GM19455 (cell line): ENCODE measurements at regions not wholly inside any gene's neighbourhood (a gene's known extent, or its start where the extent isn't known, plus 50 kb on each side); places are given as distances from the start of the nearest gene placed in this dataset.

Experiments
- ATAC-seq: cut with Tn5 transposase; IDR thresholded peaks from one replicate; pipeline ENCODE4 v1.9.1; 2021; ENCODE audit not compliant: unreplicated experiment

DNA sequence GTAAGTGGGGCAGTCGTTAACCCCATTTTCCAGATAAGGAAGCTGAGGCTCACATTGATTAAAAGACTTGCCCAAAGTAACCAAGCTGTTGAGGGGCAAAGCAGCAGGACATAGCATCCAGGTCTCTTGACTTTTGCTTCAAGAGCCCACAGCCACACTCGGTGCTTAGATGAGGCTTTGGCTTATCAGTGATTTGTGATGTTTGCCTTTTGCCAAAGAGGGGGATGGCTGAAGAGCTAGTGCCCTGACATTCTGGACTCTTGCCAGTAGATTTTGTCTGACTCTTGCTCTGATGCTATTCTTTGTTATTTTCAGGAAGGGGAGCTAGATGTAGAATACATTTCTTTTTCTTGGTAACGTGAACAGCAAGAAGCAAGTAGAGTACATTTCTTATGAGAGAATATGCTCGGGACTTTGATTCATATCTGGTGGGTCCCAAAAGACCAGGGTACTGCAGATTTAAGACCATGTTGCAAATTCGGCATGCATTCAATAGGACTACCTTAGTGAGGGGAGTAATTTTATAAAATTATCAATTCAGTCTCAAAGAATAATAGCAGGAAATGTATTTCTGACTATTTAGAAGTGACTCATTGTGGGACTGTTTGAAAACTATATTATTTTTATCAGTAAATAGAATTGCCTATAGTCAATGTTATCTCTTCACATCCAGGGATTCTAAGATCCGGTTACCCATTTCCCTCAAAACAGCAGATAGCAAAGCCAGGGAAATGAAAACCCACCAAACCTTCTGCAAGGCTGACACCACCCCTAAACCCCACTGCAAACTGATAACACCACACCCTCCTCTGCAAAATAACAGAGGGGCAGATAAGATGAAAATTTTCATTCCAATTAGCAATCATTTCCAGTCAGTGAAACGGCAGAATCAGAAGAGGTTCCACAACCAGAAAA, 180.0 kb upstream of the BMPER start:
- no peak for ATAC-seq

DNA sequence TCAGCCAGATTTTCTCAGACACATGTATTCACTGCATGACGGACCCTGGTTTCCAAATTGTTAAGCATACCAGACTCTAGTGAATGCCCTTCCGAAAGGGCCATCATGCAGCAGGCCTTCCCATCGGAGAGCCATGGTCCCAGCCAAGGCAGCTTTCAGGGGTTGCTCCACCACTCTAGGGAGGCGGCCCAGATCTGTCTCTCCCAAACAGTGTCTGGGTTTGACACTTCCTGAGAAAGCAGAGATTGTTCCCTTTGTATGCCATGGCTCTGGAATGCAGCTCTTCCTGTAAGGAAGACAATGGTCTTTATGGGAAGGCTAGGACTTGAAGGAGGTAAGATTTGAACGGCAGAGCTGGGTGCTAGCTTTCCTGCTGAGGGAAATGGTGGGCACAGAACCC, 178.8 kb upstream of the BMPER start:
- no peak for ATAC-seq

DNA sequence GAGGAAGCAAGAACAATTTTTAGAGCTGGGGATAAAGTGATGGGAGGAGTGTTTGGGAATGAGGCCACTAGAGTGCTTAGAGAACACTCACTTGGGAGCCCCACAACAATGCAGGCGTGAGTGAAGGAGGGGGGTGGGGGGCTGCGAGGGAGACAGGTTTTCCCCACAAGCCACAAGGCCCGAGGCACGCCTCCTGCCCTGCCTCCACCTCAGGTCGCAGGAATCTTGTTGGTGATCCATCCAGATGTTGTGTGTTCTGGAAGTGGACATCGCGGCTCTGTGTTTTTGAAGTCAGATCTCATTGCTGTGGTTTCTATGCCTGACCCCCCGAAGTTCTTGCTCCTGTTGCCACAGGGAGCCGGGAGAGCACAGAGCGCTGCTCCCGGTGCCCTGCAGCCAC, 178.0 kb upstream of the BMPER start:
- no peak for ATAC-seq

DNA sequence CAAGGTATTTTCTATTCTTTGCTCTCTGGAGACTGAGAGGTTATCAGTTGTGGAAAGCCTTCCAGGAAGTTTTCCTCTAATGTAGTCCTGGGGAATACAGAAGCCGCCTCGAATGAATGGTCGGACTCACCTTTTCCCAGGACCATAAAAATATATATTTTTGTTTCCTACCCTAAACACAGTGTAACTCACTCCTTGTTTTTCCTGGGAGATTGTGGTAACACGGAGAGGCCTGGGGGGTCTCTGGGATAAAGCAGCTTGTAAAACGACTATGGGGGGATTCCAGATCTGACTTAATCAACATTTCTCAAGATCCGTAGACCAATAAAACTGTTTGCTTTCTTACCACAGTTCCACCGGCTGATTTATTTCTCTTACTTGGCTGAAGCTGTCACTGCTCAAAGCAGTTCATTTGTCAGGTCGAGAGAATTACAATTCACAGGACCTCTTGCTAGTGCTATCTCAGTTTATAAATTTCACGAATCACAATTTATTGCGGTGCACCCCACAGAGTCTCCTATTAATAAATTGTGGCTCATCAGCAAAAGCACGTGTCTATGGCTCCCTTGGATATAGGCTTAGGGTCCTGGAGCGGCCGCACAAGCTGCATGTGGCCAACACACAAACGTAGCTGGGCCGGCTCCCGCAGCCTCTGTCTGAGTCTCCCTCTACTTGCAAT, 176.3 kb upstream of the BMPER start:
- ATAC-seq = no peak

DNA sequence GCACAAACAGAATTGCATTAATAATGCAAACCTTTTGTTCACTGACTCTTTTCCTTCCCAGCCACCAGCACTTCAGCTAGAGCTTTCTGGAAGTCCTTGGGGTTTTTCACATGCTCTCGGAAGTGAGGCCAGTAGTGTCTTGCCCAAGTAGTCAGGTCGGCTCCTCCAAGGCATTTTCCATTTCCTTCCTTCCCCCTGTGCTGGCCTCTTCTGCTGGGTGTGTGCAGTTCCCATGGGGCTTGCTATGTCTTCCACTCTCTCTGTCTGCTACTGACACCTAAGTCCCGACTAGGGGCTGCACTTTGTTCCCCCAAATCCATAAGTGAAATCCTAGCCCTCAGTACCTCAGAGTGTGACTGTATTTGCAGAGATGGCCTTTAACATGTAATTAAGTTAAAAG, 175.6 kb upstream of the BMPER start:
- ATAC-seq = no peak

DNA sequence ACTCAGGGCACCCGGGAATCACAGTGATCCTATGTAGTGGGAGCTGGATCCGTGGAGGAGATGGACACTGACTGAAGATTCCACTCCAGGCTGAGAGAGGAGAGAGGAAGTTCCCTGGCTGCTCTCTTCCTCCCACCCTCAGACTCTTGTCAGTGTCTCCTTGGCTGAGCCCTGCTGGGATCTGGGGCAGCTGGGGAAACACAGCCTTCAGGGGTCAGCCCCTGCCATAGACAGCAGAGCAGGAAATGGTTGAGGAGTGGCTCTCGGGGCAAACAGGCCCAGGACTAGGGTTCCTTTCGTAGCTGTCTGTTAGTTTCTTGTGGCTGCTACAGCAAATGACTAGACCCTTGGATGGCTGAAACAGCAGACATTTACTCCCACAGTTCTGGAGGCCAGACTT, 174.4 kb upstream of the BMPER start:
- ATAC-seq = no peak

DNA sequence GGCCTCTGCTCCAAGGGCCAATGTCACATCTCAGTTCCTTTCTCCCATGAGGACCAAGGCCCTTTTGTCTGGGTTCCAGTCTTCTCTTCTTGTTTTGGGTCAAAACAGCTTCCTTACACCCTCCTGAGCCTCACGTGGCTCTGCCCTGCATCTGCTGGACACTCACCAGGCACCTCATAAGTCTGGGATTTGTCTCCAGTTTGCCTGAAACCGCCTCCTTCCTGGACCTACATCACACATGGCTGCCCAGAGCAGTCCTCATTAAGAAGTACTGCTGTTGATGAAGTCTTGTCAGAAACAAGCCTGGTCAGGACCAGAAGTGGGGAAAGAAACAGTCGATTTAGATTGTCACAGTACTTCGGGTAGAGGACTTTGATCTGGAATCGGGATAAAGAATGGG, 173.4 kb upstream of the BMPER start:
- ATAC-seq = no peak

DNA sequence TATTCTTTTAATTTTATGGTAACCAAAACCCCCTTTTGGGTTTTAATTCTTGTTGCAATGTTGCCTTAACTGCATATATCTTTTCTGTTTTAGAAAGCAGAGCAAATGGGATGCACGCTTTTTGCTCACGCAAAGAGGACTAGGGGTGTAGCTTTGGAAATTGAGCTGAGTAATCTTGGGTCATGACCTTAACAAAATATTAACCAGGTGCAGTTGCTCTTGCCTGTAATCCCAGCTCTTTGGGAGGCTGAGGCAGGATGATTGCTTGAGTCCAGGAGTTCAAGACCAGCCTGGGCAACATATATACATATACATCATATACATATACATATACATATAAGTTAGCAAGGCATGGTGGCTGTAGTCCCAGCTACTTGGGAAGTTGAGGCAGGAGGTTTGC, 172.9 kb upstream of the BMPER start:
- ATAC-seq = no peak

DNA sequence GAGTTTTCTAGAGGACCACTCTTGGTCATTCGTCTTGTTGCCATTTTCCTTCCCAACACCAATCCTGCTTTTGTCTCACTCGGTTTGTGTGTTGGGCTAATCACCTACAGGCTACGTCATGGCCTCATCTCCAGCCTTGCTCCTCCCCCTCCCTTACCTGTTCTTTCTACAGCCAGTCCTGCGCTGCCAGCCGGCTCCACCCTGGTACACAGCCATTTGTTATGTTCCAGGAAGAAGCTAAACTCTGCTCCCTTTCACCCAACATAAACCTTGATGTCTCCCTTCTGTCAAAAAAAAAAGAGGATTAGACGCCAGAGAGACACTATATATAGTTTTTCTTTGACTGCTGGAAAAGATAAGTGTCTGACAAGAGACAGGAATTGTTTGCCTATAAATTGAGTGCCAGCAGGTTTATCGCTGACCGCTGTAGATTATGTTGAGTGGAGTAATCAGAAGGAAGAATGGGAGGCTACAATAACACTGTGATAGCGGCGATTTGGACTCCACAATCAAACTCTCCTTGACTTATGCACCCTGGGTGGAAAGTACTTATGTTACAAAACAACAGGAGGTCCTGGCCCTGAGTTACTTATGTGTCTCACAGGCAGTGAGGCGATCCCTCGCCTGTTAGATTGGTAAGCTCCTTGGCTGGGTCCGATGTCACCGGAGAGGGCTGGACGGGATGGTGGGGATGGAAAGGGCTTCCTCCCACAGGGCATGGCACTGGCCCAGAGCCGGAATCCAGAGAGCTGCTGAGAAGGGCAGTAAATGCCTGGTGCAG, 171.3 kb upstream of the BMPER start:
- ATAC-seq = no peak

DNA sequence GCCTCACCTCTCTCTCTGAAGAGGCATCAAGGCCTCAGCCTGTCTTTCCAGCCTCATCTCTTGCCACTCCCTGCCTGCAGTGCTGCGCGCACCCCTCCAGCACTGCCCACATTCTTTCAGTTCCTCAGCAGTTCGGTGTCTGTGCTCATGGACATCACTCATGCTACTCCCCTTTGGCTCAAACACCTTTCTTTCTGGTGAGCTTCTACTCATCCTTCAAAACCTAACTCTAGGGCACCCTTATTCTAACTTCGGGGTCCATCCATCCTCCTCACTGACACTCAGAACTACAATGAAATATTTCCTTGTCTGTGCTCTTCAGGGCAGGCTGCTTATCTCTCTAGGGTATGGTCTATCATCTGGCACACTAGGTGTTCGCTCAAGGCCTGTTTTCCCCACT, 169.9 kb upstream of the BMPER start:
- no peak for ATAC-seq

DNA sequence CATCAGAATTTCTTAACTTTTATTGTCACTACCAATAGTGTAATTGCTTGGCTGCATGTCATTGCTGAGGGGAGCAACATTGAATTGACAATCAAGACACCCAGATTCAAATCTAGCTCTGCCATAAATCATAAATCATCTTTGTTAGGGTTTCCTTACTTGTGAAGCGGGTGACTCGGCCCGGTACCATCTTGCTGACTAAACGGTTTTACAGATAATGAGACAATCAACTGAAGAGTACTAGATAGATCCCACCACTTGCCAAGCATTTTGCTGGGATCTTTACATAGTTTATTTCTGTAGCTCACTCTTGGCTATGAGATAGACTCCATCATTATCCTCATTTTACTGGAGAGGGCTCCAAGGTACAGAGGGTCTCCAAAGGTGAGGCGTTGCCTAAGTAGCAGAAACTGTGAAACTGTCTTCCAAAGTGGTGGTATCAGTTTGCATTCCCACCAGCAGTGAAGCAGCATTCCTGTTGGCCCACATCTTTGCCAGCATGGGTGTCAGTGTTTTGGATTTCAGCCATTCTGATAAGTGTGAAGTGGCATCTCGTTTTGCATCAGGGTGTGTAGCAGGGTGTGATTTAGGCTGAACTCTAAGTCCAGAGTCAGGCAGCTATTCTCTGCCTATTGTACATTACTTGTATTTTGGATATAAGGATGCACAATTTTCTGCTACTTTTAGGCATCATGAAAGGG, 168.7 kb upstream of the BMPER start:
- no peak for ATAC-seq

DNA sequence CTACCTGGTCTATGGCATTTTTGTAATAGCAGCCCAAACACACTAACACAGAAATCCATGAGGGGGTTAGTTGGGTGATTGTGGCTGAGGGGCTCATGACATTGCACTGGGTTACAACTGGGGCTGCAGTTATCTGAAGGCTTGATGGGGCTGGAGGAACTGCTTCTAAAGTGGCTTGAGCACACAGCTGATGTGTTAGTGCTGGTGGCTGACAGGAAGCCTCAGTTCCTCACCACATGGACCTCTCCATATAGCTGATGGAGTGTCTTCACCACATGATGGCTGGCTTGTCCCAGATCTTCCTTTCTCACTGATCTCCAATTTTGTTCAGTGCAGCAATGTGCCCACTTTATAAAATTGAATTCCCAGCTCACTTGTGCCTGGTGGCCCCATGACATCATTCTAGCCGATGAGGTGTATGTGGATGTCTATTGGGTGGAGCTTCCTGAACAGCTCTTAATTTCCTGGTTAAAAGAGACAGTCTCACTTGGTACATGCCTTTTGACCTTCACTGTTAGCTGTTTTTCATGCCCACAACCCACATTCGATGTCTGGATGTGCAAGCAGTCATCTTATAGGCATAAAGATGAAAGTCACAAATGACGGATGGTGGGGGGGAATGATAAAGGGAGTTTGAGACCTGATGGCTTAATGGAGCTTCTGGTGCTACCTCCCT, 166.9 kb upstream of the BMPER start:
- no peak for ATAC-seq

DNA sequence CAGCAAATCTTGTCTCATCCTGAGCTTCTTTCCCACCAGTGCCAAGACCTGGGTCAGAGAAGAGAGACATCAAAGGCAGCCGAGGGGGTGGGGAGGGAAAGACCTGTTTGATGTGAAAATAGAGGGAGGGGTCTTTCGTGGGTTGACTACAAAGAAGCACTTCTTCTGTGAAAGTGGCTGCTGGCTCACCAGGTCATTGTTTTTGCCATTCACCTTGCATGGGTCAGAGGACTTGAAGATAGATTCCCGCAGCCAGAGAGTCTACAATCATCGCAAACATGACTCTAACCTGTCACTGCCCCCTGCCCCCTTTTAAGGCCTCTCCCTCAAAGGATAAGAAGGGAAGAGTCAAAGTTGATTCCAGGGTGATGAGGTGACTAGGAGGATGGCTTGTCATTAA, 166.1 kb upstream of the BMPER start:
- no peak for ATAC-seq

DNA sequence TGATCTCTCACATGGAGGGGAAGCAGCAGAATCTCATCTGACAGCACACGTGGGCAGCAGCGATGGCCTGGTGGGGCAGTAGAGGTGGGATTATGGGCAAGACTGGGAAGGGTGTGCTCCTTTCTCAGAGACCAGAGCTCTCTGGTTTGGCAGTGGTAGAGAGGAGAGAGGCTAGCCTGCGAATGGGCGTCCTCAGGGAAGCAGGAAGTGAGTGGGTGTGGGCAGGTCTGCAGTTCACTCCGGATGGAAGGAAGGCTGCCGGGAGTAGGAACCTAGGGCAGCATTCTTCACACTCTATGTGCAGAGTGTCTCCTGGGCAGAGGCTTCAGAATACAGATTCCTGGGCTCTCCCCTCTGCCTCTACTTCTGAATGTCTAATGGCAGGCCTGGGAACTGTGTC, 162.8 kb upstream of the BMPER start:
- no peak for ATAC-seq

DNA sequence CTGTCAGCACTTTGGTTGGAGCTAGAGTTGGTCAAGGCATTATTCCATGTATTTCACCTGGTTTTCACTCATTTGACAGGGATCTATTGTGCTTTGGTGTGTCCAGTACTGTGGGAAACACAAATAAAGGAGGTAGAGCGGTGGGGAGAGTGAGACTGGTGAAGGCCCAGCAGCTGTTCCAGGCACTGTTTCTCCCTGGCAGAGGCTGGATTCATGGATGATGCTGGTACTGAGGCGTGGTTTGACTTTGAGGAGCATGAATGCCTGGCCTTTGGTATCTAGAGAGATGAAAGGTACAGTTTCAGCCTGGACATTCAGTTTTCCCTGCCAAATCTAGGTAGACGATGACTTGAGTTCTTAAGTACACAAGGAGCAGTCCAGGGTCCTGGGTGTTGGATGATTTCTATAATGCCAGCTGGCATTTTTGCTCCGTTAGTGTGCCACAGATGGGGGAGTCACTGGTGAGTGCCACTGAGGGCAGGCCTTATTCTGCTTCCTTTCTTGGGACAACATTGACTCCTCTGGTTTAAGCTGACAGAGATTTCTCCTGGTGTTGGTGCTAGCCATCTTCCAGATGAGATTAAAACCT, 162.2 kb upstream of the BMPER start:
- ATAC-seq = no peak

DNA sequence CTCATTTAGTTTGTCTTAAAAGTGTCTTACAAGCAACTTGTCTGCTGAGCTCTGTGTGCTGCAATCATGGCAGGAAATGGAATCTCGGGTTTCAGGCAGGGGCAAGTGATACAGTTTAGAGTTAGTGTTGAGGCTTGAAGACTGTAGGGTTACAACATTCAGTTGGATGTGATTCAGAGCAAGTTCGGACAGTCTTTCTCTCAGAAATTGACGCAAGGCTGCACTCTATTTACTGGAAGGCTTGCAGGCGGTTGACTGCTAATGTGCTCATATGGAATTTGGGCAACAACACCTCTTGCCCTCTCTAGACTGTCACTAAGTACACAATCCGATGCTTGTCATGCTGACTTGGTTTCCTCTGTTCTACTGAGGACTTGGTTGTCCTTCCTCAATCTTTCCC, 161.7 kb upstream of the BMPER start:
- no peak for ATAC-seq

DNA sequence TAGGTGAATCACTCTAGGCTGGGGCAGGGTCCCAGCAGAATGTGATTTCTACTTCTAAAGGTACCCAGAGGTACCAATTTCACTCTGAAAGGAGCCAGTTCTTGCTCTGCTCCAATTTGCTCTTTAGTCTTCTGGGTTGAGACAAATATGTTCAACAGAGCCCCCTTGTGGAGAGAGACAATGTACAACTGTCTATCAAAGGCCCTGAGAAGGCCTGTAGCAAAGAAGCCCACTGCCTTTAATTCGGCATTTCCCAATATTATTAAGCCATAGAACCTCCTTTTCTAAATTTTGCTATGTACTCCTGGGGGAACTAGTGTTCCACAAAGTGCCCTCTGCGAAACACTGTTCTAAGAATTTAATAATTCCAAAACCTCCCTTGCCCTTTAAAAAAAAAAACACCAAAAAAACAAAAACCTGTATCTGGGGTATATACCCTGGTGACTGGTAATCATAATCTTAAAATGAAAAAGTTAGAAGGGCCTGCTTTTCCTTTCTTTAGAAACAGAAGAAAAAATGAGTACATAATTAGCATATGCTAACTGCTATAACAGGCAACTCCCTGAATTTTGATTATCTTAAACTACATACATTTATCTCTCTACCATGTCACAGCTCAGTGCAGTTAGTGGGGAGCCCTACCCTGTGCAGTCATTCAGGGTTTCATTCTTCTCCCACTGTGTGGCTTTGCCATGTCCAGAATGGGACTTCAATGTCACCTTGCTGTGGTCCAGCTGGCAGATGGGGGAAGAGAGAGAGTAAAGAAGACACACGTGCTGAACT, 160.9 kb upstream of the BMPER start:
- ATAC-seq = no peak

DNA sequence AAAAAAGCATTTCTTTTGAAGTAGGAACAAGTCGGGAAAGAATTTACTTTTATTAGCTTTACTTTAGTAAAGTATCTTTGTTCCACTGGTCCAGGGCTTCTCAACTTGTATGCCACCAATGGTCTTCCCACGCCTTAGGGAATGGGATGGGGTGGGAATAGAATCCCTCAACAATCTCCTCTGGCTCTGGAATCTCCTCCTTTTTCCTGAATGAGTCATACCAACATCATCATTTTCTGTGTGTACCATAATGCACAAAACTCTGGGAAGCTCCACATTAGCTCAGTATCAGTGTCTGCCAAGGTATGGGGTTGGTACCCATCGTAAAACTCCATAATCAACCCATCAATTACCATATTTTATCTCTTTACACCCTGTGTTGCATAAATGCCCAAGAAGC, 159.4 kb upstream of the BMPER start:
- no peak for ATAC-seq

DNA sequence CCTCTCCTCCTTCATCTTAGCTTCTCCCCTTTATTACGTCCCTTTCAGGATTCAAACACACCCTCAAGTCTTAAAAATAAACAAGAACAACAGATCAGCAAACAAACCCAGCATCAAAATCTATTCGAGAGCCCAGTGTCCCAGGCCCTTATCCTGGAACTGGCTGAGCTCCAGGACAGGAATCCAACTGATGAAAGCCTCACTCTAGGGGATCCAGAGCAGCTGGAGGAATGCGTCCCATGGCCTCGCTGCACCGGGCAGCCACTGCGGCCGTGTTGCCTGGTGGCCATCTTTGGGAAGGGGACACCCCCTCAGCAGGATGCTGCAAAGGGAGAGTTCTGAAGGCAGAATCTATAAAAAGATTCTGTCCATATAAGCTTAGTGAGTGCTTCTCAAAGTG, 156.5 kb upstream of the BMPER start:
- ATAC-seq = no peak

DNA sequence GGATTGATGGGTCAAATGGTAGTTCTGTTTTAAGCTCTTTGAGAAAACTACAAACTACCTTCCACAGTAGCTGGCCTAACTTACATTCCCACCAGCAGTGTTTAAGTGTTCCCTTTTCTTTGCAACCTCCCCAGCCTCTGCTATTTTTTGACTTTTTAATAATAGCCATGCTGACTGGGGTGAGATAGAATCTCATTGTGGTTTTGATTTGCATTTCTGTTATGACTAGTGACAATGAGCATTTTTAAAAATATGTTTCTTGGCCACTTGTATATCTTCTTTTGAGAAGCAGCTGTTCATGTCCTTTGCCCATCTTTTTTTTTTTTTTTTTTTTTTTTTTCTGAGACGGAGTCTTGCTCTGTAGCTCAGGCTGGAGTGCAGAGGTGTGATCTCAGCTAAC, 155.2 kb upstream of the BMPER start:
- peak; percentile 85 for ATAC-seq
